ENCODE measurements at regions not wholly inside any gene's neighbourhood (a gene's known extent, or its start where the extent isn't known, plus 50 kb on each side); places are given as distances from the start of the nearest gene placed in this dataset.

DNA sequence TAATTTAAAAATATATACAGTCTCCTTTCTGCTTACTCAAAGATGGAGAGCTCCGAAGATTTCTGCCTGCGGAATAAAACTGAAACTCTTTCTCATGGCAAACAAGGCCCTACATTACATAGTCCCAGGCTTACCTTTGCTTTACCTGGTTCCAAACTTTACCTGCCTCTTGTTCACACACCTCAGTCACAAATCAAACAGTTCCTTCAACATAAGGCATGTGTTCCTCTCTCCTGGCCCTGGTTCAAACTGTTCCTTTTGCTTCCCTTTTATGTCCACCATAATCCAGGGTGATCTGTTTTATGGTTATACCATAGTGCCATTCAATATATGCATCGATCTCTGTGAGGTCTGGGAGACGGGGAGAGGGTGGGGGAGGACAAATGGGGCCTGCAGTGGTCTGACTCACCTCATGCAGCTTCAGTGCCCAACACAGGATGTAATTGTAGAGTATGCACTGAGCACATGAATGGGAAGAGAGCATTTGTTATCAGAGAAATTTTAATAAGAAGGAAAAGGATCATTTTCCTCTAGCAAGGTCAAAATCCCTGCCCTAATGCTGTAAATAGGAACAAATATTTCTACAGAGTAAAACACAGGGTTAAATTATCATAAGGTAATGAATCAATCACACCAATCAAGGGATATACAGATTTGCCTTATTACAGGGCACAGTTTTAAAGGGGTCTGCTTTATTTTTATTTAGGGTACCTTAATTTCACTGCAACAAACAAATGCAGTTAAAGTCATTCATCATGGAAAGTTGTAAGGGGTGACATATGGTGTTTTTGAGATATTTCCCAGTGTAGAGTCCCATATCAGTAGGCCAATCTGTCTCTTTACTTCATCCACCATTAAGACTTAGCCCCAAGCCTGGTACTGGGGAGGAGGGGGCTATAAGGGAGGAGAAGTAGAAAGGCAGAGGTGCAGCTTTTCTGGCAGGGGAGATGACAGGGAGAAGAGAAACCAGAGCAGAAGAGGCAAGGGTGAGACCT, 88.8 kb upstream of the PDE1C start:
- Histone ChIP-seq H3K4me1 (ENCODE audit: control insufficient read depth in 5 of 5, insufficient read depth in 5 of 5, low read length in 5 of 5) (peaks cover 3 to 8% (median 8%) of the 10 kb centered on the region in 5 donors), H3K9me3 (ENCODE audit: control insufficient read depth in 5 of 5, low read length in 5 of 5) (no peaks in the 10 kb centered on the region), H3K4me3 (ENCODE audit: low read depth in 1 of 5, low read length in 5 of 5) (no peak overlapping the region)

DNA sequence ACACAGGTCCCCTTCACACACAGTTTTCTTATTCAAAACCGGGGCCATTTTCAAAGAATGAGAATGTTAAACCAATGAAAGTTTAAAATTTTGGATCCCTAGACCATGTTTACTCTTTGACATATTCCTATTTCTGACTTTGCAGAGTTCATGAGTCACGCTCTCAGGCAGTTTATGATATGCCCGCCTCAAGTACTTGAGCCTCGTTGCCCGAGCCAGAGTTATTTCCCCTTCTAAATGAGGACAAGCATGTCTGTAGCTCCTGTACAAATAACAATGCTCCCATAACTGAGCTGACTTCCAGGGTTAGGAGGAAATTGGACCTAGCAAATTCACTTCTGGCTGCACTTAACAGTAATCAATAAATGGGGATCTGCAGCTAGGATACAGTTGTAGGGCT, 87.9 kb upstream of the PDE1C start:
- Histone ChIP-seq H3K9me3 (ENCODE audit: control insufficient read depth in 5 of 5, low read length in 5 of 5) (no peaks in the 10 kb centered on the region), H3K4me3 (ENCODE audit: low read depth in 1 of 5, low read length in 5 of 5) (no peak overlapping the region), H3K27me3 (ENCODE audit: control insufficient read depth in 5 of 5, insufficient read depth in 4 of 5, low read length in 5 of 5) (peaks cover 0 to 2% (median 0%) of the 10 kb centered on the region in 5 donors), H3K4me1 (ENCODE audit: control insufficient read depth in 5 of 5, insufficient read depth in 5 of 5, low read length in 5 of 5) (peaks cover 3 to 8% (median 4%) of the 10 kb centered on the region in 5 donors), H3K9ac (ENCODE audit: low read length in 5 of 5) (no peak overlapping the region), H3K36me3 (ENCODE audit: control insufficient read depth in 5 of 5, insufficient read depth in 5 of 5, low read length in 5 of 5) (no peaks in the 10 kb centered on the region), H3K27ac (ENCODE audit: low read depth, low read length) (no peak overlapping the region)

More for the DNA sequence above, 88.8 kb upstream of the PDE1C start:
- Histone ChIP-seq H3K27ac (ENCODE audit: low read depth, low read length) (no peak overlapping the region), H3K9ac (ENCODE audit: low read length in 5 of 5) (no peak overlapping the region), H3K36me3 (ENCODE audit: control insufficient read depth in 5 of 5, insufficient read depth in 5 of 5, low read length in 5 of 5) (no peaks in the 10 kb centered on the region), H3K27me3 (ENCODE audit: control insufficient read depth in 5 of 5, insufficient read depth in 4 of 5, low read length in 5 of 5) (peaks cover 0 to 2% (median 0%) of the 10 kb centered on the region in 5 donors)

DNA sequence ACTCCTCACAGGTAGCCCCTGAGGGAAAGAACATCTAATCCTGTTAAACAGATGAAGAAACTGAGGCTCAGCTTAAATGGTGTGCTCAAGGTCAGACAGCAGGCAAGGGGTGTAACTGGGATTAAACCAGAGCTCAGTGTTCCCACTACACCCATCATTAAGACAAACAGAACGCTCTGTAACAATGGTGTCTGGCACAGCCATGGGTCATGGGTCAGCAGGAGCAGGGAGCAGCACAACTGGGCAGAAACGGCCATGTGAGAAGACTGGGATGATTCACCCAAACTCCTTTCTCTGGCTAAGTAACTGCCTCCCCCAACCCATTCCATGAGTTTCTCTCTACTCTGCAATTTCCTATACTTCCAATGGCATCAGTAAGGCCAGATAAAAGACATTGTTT, 85.5 kb upstream of the PDE1C start:
- Histone ChIP-seq H3K4me3 (ENCODE audit: low read depth in 1 of 5, low read length in 5 of 5) (no peak overlapping the region), H3K36me3 (ENCODE audit: control insufficient read depth in 5 of 5, insufficient read depth in 5 of 5, low read length in 5 of 5) (no peaks in the 10 kb centered on the region), H3K27ac (ENCODE audit: low read depth, low read length) (no peak overlapping the region), H3K9ac (ENCODE audit: low read length in 5 of 5) (no peak overlapping the region), H3K4me1 (ENCODE audit: control insufficient read depth in 5 of 5, insufficient read depth in 5 of 5, low read length in 5 of 5) (peaks cover 0 to 5% (median 0%) of the 10 kb centered on the region in 5 donors), H3K9me3 (ENCODE audit: control insufficient read depth in 5 of 5, low read length in 5 of 5) (no peaks in the 10 kb centered on the region), H3K27me3 (ENCODE audit: control insufficient read depth in 5 of 5, insufficient read depth in 4 of 5, low read length in 5 of 5) (peaks cover 0 to 2% (median 0%) of the 10 kb centered on the region in 5 donors)

DNA sequence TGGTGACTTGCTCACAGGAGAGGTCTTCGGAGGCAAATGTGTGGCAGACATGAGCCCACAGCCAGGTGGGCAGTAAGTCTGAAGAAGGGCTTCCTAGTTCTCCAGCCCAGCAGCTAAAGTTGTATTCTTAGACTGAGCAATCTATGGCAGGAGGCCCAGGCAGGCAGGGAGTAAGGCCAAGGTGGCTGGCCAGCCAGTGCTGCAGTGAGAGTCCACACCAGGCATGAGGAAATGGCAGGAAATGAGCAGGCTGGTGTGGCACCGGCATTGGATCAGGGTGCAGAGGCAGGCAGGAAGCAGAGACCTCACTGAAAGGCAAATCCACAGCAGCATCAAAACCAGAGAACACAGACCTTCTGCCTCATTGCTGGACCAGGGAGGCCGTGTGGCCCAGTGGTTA, 84.6 kb upstream of the PDE1C start:
- Histone ChIP-seq H3K27ac (ENCODE audit: low read depth, low read length) (no peak overlapping the region), H3K4me1 (ENCODE audit: control insufficient read depth in 5 of 5, insufficient read depth in 5 of 5, low read length in 5 of 5) (peaks cover 0 to 5% (median 0%) of the 10 kb centered on the region in 5 donors), H3K4me3 (ENCODE audit: low read depth in 1 of 5, low read length in 5 of 5) (no peak overlapping the region), H3K9ac (ENCODE audit: low read length in 5 of 5) (no peak overlapping the region), H3K36me3 (ENCODE audit: control insufficient read depth in 5 of 5, insufficient read depth in 5 of 5, low read length in 5 of 5) (no peaks in the 10 kb centered on the region), H3K9me3 (ENCODE audit: control insufficient read depth in 5 of 5, low read length in 5 of 5) (no peaks in the 10 kb centered on the region), H3K27me3 (ENCODE audit: control insufficient read depth in 5 of 5, insufficient read depth in 4 of 5, low read length in 5 of 5) (peaks cover 0 to 2% (median 0%) of the 10 kb centered on the region in 5 donors)

DNA sequence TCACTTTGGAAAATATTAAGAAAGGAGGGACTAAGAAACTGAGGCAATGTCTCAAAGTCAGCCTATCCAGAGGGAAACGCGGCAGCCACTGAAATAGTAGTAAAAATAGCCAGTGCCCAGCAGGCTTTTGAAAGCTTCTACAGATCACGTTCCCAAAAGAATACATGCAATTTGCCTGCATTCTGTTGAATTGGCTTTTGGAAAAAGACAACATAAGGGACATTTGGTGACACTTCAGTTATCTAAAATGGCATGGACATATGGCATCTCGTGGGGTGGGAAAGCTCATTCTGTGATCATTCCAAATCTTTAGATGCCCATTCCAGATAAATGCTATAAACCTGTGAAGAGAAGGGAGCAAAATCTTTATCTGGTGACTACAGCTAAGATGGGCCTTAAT, 82.8 kb upstream of the PDE1C start:
- Histone ChIP-seq H3K9me3 (ENCODE audit: control insufficient read depth in 5 of 5, low read length in 5 of 5) (no peaks in the 10 kb centered on the region), H3K36me3 (ENCODE audit: control insufficient read depth in 5 of 5, insufficient read depth in 5 of 5, low read length in 5 of 5) (no peaks in the 10 kb centered on the region), H3K9ac (ENCODE audit: low read length in 5 of 5) (no peak overlapping the region), H3K27ac (ENCODE audit: low read depth, low read length) (no peak overlapping the region), H3K27me3 (ENCODE audit: control insufficient read depth in 5 of 5, insufficient read depth in 4 of 5, low read length in 5 of 5) (no peaks in the 10 kb centered on the region), H3K4me3 (ENCODE audit: low read depth in 1 of 5, low read length in 5 of 5) (no peak overlapping the region), H3K4me1 (ENCODE audit: control insufficient read depth in 5 of 5, insufficient read depth in 5 of 5, low read length in 5 of 5) (peaks cover 0 to 5% (median 0%) of the 10 kb centered on the region in 5 donors)

DNA sequence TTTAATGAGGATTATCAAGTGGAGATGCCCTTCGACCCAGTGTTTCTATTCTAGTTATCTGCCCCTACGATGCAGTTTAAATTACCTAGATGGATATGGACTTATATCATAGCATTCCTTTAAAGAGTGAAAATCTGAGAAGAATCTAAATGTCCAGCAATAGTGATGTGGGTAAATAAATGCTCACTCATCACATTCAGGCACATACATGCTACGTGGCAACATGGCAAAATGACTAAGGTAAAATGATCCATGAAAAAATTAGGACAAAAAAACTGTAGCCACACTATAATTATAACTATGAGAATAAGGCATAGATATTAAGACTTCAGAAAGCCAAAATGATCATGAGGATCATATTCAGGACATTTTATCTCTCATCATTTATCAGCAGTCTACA, 82.4 kb upstream of the PDE1C start:
- H3K9ac ChIP-seq (ENCODE audit: low read length in 5 of 5) = no peak overlapping the region
- H3K4me1 ChIP-seq (ENCODE audit: control insufficient read depth in 5 of 5, insufficient read depth in 5 of 5, low read length in 5 of 5) = peaks cover 0 to 5% (median 0%) of the 10 kb centered on the region in 5 donors
- no peak overlapping the region for H3K4me3 ChIP-seq (ENCODE audit: low read depth in 1 of 5, low read length in 5 of 5)
- no peaks in the 10 kb centered on the region for H3K36me3 ChIP-seq (ENCODE audit: control insufficient read depth in 5 of 5, insufficient read depth in 5 of 5, low read length in 5 of 5)
- H3K27ac ChIP-seq (ENCODE audit: low read depth, low read length) = no peak overlapping the region
- H3K27me3 ChIP-seq (ENCODE audit: control insufficient read depth in 5 of 5, insufficient read depth in 4 of 5, low read length in 5 of 5) = no peaks in the 10 kb centered on the region
- H3K9me3 ChIP-seq (ENCODE audit: control insufficient read depth in 5 of 5, low read length in 5 of 5) = no peaks in the 10 kb centered on the region

DNA sequence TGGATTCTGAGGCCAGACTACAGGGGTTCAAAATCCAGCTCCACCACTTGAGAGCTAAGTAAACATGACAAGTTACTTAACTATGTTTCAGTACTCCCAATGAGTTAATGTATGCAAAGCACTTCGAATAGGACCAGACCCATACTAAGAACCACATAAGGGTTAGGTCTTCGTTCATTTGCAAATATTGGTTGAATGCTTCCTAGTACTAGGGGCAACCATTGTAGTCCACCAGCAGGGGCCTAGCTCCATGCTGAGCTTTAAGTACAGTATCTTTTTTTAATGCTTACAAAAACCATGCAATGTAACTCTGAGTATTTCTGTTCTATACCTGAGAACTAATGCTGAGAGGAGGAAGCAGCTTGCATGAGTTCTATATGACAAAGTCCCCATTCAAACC, 80.4 kb upstream of the PDE1C start:
- H3K27me3 ChIP-seq (ENCODE audit: control insufficient read depth in 5 of 5, insufficient read depth in 4 of 5, low read length in 5 of 5) = no peaks in the 10 kb centered on the region
- H3K4me1 ChIP-seq (ENCODE audit: control insufficient read depth in 5 of 5, insufficient read depth in 5 of 5, low read length in 5 of 5) = peaks cover 0 to 5% (median 0%) of the 10 kb centered on the region in 5 donors
- no peaks in the 10 kb centered on the region for H3K36me3 ChIP-seq (ENCODE audit: control insufficient read depth in 5 of 5, insufficient read depth in 5 of 5, low read length in 5 of 5)
- no peak overlapping the region for H3K4me3 ChIP-seq (ENCODE audit: low read depth in 1 of 5, low read length in 5 of 5)
- H3K9me3 ChIP-seq (ENCODE audit: control insufficient read depth in 5 of 5, low read length in 5 of 5) = peaks cover 0 to 7% (median 3%) of the 10 kb centered on the region in 5 donors
- H3K9ac ChIP-seq (ENCODE audit: low read length in 5 of 5) = no peak overlapping the region
- no peak overlapping the region for H3K27ac ChIP-seq (ENCODE audit: low read depth, low read length)

DNA sequence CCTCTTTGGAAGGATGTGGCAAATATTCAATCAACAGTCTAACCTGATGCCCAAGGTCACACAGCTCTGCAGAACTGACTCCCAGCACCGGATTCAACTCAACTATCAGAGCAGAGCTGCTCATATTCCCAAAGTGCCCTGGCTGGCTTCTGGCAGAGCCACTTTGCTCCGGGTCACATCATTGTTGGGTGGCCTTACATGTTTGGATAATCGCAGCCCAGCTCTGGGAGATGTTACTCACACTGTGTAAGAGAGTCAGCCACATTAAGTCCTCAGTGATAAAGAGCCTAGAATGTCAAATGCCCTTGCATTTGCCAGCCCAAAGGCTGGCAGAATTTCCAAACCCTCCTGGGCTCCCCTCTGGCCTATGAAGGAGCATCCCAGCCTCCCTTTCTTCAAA, 79.8 kb upstream of the PDE1C start:
- peaks cover 0 to 5% (median 0%) of the 10 kb centered on the region in 5 donors for H3K4me1 ChIP-seq (ENCODE audit: control insufficient read depth in 5 of 5, insufficient read depth in 5 of 5, low read length in 5 of 5)
- no peaks in the 10 kb centered on the region for H3K27me3 ChIP-seq (ENCODE audit: control insufficient read depth in 5 of 5, insufficient read depth in 4 of 5, low read length in 5 of 5)
- no peaks in the 10 kb centered on the region for H3K36me3 ChIP-seq (ENCODE audit: control insufficient read depth in 5 of 5, insufficient read depth in 5 of 5, low read length in 5 of 5)
- no peak overlapping the region for H3K27ac ChIP-seq (ENCODE audit: low read depth, low read length)
- no peak overlapping the region for H3K4me3 ChIP-seq (ENCODE audit: low read depth in 1 of 5, low read length in 5 of 5)
- peaks cover 0 to 7% (median 3%) of the 10 kb centered on the region in 5 donors for H3K9me3 ChIP-seq (ENCODE audit: control insufficient read depth in 5 of 5, low read length in 5 of 5)
- no peak overlapping the region for H3K9ac ChIP-seq (ENCODE audit: low read length in 5 of 5)

DNA sequence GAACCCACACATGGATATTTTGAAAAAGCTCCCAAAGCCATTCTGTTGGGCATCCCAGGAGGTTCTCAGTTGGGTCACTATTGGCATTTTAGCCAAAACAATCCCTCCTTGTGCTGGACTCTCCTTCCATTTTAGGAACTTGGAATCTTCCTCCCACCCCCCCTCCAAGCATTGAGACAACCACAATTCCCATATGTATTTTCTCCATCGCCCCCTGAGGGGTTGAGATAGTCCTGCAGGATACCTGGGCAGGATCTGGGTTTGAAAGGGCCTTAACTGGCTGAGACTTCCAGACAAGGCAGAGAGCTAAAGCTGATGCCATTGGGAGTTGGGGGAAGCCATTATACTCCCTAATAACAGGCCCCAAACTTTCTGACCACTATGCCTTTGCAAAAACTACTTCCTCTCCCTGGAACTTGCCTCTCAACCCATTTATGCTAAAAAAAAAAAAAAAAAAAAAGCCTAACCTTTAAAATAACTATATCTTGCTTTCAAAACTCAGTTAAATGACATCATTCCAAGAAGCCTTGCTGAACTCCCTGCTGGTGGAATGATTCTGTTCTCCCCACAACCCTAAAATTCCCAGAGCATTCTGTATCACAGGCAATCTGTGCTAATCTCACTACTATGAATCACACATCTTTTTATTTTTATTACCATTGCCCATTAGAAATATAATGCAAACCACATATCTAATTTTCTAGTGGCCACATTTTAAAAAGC, 77.5 kb upstream of the PDE1C start:
- Histone ChIP-seq H3K36me3 (ENCODE audit: control insufficient read depth in 5 of 5, insufficient read depth in 5 of 5, low read length in 5 of 5) (no peaks in the 10 kb centered on the region), H3K4me3 (ENCODE audit: low read depth in 1 of 5, low read length in 5 of 5) (no peak overlapping the region), H3K4me1 (ENCODE audit: control insufficient read depth in 5 of 5, insufficient read depth in 5 of 5, low read length in 5 of 5) (no peaks in the 10 kb centered on the region), H3K27me3 (ENCODE audit: control insufficient read depth in 5 of 5, insufficient read depth in 4 of 5, low read length in 5 of 5) (no peaks in the 10 kb centered on the region), H3K27ac (ENCODE audit: low read depth, low read length) (no peak overlapping the region), H3K9ac (ENCODE audit: low read length in 5 of 5) (no peak overlapping the region), H3K9me3 (ENCODE audit: control insufficient read depth in 5 of 5, low read length in 5 of 5) (peaks cover 0 to 7% (median 3%) of the 10 kb centered on the region in 5 donors)

DNA sequence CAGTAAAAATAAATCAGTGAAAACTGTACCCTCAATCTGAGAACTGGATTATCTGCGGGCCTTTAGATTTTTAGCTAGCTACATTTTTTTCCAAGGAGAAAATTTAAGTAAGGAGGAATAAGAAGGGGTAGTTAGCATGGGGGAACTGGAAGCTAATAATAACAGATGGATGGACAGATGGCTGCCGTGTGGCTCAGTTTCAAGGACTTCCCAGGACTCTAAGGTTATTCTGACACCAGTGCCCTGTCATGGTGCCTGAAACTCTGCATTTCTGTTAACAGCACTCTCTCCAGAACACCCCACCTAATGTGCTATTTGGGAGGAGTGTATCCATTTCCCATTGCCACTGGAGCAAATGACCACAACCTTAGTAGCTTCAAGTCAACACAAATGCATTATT, 75.7 kb upstream of the PDE1C start:
- Histone ChIP-seq H3K4me1 (ENCODE audit: control insufficient read depth in 5 of 5, insufficient read depth in 5 of 5, low read length in 5 of 5) (no peaks in the 10 kb centered on the region), H3K4me3 (ENCODE audit: low read depth in 1 of 5, low read length in 5 of 5) (no peak overlapping the region), H3K9ac (ENCODE audit: low read length in 5 of 5) (no peak overlapping the region), H3K36me3 (ENCODE audit: control insufficient read depth in 5 of 5, insufficient read depth in 5 of 5, low read length in 5 of 5) (no peaks in the 10 kb centered on the region), H3K27me3 (ENCODE audit: control insufficient read depth in 5 of 5, insufficient read depth in 4 of 5, low read length in 5 of 5) (no peaks in the 10 kb centered on the region), H3K9me3 (ENCODE audit: control insufficient read depth in 5 of 5, low read length in 5 of 5) (peaks cover 0 to 7% (median 3%) of the 10 kb centered on the region in 5 donors), H3K27ac (ENCODE audit: low read depth, low read length) (no peak overlapping the region)
